Lower leg skin (tissue), 4 donors: ENCODE measurements at regions not wholly inside any gene's neighbourhood (a gene's known extent, or its start where the extent isn't known, plus 50 kb on each side); places are given as distances from the start of the nearest gene placed in this dataset.

Experiments used
- DNase-seq, 2 donors: peaks; one replicate each; pipeline ENCODE4 v3.0.0-alpha.2; 2019; ENCODE audit warnings: low spot score in 2 of 2
- H3K4me3 ChIP-seq: fragments of 200-600 bp; sonication (generic); 2 replicates; pipeline ENCODE4 v1.5.1; 2017; ENCODE audit warnings: mild to moderate bottlenecking, low read depth; ENCODE audit not compliant: poor library complexity, severe bottlenecking
- CTCF ChIP-seq, 3 donors: fragments of 450-650 bp; IDR thresholded peaks; one replicate each; pipeline ENCODE4 v1.5.1; 2016; ENCODE audit warnings: antibody characterized with exemption in 3 of 3, mild to moderate bottlenecking in 3 of 3, moderate library complexity in 2 of 3
- POLR2A ChIP-seq, 2 donors: fragments of 450-650 bp; IDR thresholded peaks; one replicate each; pipeline ENCODE4 v1.6.1; 2016 to 2017; ENCODE audit warnings: antibody characterized with exemption in 2 of 2, mild to moderate bottlenecking in 1 of 2, moderate library complexity in 1 of 2
- WGBS, 2 donors: methylation state at CpG; one replicate each; pipeline ENCODE4 v1.1.5; 2018; 5-methylcytosine and 5-hydroxymethylcytosine counted together
- intact Hi-C: fragments of 100-400 bp; cut with DNase I; formaldehyde crosslinking; loops from one replicate; pipeline ENCODE4 v1.15.0; 2023; ENCODE audit warnings: low total_unique reads

DNA sequence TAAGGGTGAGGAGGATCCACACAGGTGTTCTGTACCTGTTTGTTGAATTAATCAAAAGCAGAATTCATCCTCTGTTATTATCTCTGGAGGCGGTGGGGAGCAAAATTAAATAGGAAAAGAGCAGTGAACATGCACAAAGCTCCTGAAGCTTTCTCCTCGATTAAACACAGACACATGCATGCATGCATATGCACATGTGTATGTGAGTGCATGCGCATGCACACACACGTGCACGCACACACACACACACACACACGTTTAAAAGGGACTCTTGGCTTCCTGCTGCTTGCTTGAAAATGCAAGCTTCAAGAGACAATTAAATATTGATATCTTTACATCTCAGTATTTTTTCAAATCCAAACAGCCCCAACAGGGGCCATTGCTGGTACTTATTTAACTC, 462.1 kb downstream of the BUD13 start:
- no peak overlapping the region for H3K4me3 ChIP-seq
- intact Hi-C loops = no loop called here
- TF ChIP-seq CTCF (IDR thresholded peaks at IDR 0.05) (no peak), POLR2A (IDR thresholded peaks at IDR 0.05) (no peak)
- WGBS, 2 donors = 71 to 77% methylated on average over 6 of the region's 6 CpGs
- DNase-seq = no peak

GRCh38 chr11:116310226-116310625, 462.6 kb downstream of the BUD13 start:
- TF ChIP-seq CTCF (IDR thresholded peaks at IDR 0.05) = no peak
- no peak for TF ChIP-seq POLR2A (IDR thresholded peaks at IDR 0.05)
- WGBS, 2 donors = 73 to 82% methylated on average over 8 of the region's 8 CpGs
- intact Hi-C loops = no loop called here
- DNase-seq = no peak
- H3K4me3 ChIP-seq = no peak overlapping the region

DNA sequence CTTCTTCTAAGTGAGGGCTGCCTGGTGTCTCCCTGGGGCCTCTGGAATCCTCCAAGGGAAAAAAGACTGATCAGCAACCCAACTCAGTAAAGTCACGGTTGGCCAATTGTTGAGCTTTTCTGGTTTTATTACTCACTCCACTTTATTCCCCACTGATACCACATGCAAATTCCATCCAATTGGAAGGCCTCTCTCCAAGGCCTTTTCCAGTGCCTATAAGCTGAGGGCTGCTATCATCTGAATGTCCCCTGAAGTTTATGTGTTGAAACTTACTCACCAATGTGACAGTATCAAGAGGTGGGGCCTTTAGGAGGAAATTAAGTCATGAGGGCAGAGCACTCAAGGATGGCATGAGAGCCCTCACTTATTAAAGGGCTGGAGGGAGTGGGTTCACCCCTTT, 463.3 kb downstream of the BUD13 start:
- no peak for DNase-seq
- WGBS, 2 donors = 88 to 100% methylated on average over 1 of the region's 1 CpG
- intact Hi-C loops = no loop called here
- TF ChIP-seq POLR2A (IDR thresholded peaks at IDR 0.05) = no peak
- no peak for TF ChIP-seq CTCF (IDR thresholded peaks at IDR 0.05)
- H3K4me3 ChIP-seq = no peak overlapping the region

DNA sequence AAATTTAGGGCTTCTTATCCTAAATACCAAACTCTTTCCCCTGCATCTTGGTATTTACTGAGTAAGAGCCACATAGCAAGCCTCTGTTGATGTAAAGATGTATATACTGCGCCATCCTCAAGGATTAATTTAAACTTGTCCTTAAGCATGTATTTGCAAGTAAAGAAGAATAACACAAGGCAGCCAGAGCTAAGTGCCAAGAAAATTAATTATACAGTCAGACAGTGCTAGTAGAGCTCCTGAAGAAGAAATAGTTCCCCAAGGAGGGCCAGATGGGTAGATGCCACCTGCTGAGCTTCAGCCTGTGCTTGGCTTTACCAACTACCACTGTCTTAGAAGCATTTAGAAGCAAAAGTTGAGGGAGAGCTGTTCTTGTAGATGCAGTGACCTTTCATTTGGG, 470.0 kb downstream of the BUD13 start:
- intact Hi-C loops = no loop called here
- 32 to 70% methylated on average over 1 of the region's 1 CpG for WGBS, 2 donors
- DNase-seq = no peak
- no peak overlapping the region for H3K4me3 ChIP-seq
- TF ChIP-seq POLR2A (IDR thresholded peaks at IDR 0.05) = no peak
- no peak for TF ChIP-seq CTCF (IDR thresholded peaks at IDR 0.05)

GRCh38 chr11:116301141-116301540, 471.6 kb downstream of the BUD13 start:
- intact Hi-C loops = no loop called here
- WGBS, 2 donors = 95 to 100% methylated on average over 1 of the region's 1 CpG
- TF ChIP-seq CTCF (IDR thresholded peaks at IDR 0.05) (no peak), POLR2A (IDR thresholded peaks at IDR 0.05) (no peak)
- DNase-seq = no peak
- H3K4me3 ChIP-seq = no peak overlapping the region

DNA sequence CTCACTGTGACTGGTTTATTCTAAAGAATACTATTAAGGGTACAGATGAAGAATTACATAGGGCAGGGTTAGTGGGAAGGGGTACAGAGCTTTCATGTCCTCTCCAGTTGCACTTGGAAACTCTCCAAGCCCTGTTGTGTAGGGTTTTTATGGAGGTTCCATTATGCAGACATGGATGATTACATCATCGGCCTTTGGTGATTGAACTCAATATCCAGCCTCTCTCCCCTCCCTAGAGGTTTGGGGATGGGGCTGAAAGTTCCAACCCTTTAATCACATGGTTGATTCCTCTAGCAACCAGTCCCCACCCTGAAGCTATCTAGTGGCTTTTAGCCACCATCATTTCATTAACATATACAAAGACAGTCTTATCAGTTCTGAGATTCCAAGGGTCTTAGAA, 472.6 kb downstream of the BUD13 start:
- H3K4me3 ChIP-seq = no peak overlapping the region
- intact Hi-C loops = no loop called here
- WGBS, 2 donors = 80 to 90% methylated on average over 1 of the region's 1 CpG
- no peak for DNase-seq
- no peak for TF ChIP-seq CTCF (IDR thresholded peaks at IDR 0.05)
- no peak for TF ChIP-seq POLR2A (IDR thresholded peaks at IDR 0.05)
